Neural cell (in vitro differentiated cells): ENCODE measurements at regions not wholly inside any gene's neighbourhood (a gene's known extent, or its start where the extent isn't known, plus 50 kb on each side); places are given as distances from the start of the nearest gene placed in this dataset.

Experiments used
- CTCF ChIP-seq: fragments of 450-650 bp; IDR thresholded peaks from 2 replicates; pipeline ENCODE4 v1.5.1; 2014; ENCODE audit warnings: antibody characterized with exemption, mild to moderate bottlenecking, moderate library complexity; ENCODE audit not compliant: poor library complexity, severe bottlenecking
- EZH2 ChIP-seq: fragments of 200-600, 300-800 bp; shearing (Covaris generic), sonication (generic); IDR thresholded peaks from 2 replicates; pipeline ENCODE4 v1.6.1; 2014; ENCODE audit warnings: antibody characterized with exemption, low read length, borderline replicate concordance, mild to moderate bottlenecking; ENCODE audit not compliant: insufficient read depth, poor library complexity, severe bottlenecking
- REST ChIP-seq: IDR thresholded peaks from 2 replicates; pipeline ENCODE4 v1.6.1; 2012; ENCODE audit warnings: borderline replicate concordance
- TAF1 ChIP-seq: IDR thresholded peaks from 2 replicates; pipeline ENCODE4 v1.6.1; 2012; ENCODE audit warnings: low read depth

- TF ChIP-seq EZH2: no peak
- TF ChIP-seq REST: no peak
- no peak for TF ChIP-seq CTCF
- TF ChIP-seq TAF1: no peak
Measured at GRCh38 chr6:48706310-48706709, 595.3 kb upstream of the PTCHD4 start.
